PC-3 (cell line): ENCODE measurements at regions not wholly inside any gene's neighbourhood (a gene's known extent, or its start where the extent isn't known, plus 50 kb on each side); places are given as distances from the start of the nearest gene placed in this dataset.

ENCODE experiments used
- CTCF ChIP-seq: fragments of 300-600 bp; sonication (generic); conservative IDR thresholded peaks from 2 replicates; pipeline ENCODE4 v1.5.1; 2017; ENCODE audit warnings: antibody characterized with exemption, low read depth, mild to moderate bottlenecking, low read length
- EZH2 ChIP-seq: fragments of 300-600 bp; sonication (generic); IDR thresholded peaks from one replicate; pipeline ENCODE4 v1.6.1; 2017; ENCODE audit warnings: antibody characterized with exemption, mild to moderate bottlenecking, low read length; ENCODE audit not compliant: unreplicated experiment
- EZH2phosphoT487 ChIP-seq: fragments of 300-600 bp; sonication (generic); IDR thresholded peaks from 2 replicates; pipeline ENCODE4 v1.6.1; 2018; ENCODE audit warnings: mild to moderate bottlenecking, antibody characterized with exemption, low read length, borderline replicate concordance

GRCh38 chr2:66031236-66031635 lies 403.7 kb upstream of the MEIS1 start:
- TF ChIP-seq EZH2phosphoT487 (no peak), EZH2 (no peak), CTCF (no peak)
